Stimulated activated naive B cell treated with anti-CD40 and anti-IgM and Interleukin-4, amounts not matched to agents 10 μg/mL and 1 μg/mL and 100 μg/mL, for 72 hours (primary cell): ENCODE measurements at regions not wholly inside any gene's neighbourhood (a gene's known extent, or its start where the extent isn't known, plus 50 kb on each side); places are given as distances from the start of the nearest gene placed in this dataset.
"Not testable (repeated sequence)": the region's sequence is repeated elsewhere in the genome, so short reads cannot be mapped to it uniquely, and the experiment has no call there.

ENCODE experiments used
- ATAC-seq, 2 donors: fragments of 150-1000 bp; cut with Tn5 transposase; replicated peaks; 2 replicates each; pipeline ENCODE4 v1.10.0; 2021; ENCODE audit warnings: moderate library complexity in 1 of 2
- DNase-seq: peaks from one replicate; pipeline ENCODE4 v3.0.0; 2021
- H3K27ac Mint-ChIP-seq: one replicate; pipeline ENCODE4 v1.8.0; 2022; ENCODE audit warnings: mild to moderate bottlenecking, mixed read lengths
- H3K27me3 Mint-ChIP-seq, 2 donors: one replicate each; pipeline ENCODE4 v1.8.0; 2022; ENCODE audit warnings: mixed read lengths in 2 of 2
- H3K36me3 Mint-ChIP-seq, 2 donors: one replicate each; pipeline ENCODE4 v1.8.0; 2022; ENCODE audit warnings: mixed read lengths in 2 of 2, mild to moderate bottlenecking in 1 of 2
- H3K4me1 Mint-ChIP-seq, 2 donors: one replicate each; pipeline ENCODE4 v1.8.0; 2022; ENCODE audit warnings: mixed read lengths in 2 of 2, mild to moderate bottlenecking in 1 of 2
- H3K4me3 Mint-ChIP-seq, 2 donors: one replicate each; pipeline ENCODE4 v1.8.0; 2022; ENCODE audit warnings: mild to moderate bottlenecking in 2 of 2, mixed read lengths in 2 of 2, moderate library complexity in 1 of 2
- H3K9me3 Mint-ChIP-seq, 2 donors: one replicate each; pipeline ENCODE4 v1.8.0; 2022; ENCODE audit warnings: mixed read lengths in 2 of 2, mild to moderate bottlenecking in 1 of 2

- H3K27ac Mint-ChIP-seq: no peak overlapping the region
- DNase-seq (no peak), ATAC-seq (no peak)
- peaks cover 3 to 4% of the 10 kb centered on the region in 2 donors for H3K9me3 Mint-ChIP-seq
- peaks cover 0 to 1% of the 10 kb centered on the region in 2 donors for H3K36me3 Mint-ChIP-seq
- H3K4me1 Mint-ChIP-seq: peaks cover 0 to 5% of the 10 kb centered on the region in 2 donors
- H3K4me3 Mint-ChIP-seq: no peak overlapping the region
- H3K27me3 Mint-ChIP-seq: no peaks in the 10 kb centered on the region
Observed at GRCh38 chr4:101411926-101412325, 64.6 kb upstream of the PPP3CA start.

DNA sequence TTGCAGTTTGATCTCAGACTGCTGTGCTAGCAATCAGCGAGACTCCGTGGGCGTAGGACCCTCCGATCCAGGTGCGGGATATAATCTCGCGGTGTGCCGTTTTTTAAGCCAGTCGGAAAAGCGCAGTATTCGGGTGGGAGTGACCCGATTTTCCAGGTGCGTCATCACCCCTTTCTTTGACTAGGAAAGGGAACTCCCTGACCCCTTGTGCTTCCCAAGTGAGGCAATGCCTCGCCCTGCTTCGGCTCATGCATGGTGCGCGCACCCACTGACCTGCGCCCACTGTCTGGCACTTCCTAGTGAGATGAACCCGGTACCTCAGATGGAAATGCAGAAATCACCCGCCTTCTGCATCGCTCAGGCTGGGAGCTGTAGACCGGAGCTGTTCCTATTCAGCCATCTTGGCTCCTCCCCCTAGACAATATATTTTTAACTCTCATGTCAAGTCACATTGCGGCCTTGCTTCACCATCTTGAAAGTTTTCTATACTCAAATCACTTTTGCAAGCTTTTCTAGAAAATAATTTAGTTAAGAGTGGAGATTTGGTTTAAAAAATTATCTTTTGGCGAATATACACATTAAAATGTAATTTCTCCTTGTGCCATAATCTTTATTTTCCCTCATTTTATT, 64.1 kb upstream of the PPP3CA start:
- not testable (repeated sequence) for H3K4me1 Mint-ChIP-seq, ATAC-seq, H3K9me3 Mint-ChIP-seq, H3K27ac Mint-ChIP-seq, DNase-seq, H3K36me3 Mint-ChIP-seq, H3K27me3 Mint-ChIP-seq, H3K4me3 Mint-ChIP-seq

GRCh38 chr4:101400096-101400495, 52.8 kb upstream of the PPP3CA start:
- no peaks in the 10 kb centered on the region for H3K9me3 Mint-ChIP-seq
- H3K4me3 Mint-ChIP-seq: no peak overlapping the region
- peak; percentile 54 to 69 for ATAC-seq
- no peak for DNase-seq
- no peak overlapping the region for H3K27ac Mint-ChIP-seq
- H3K36me3 Mint-ChIP-seq: no peaks in the 10 kb centered on the region
- peaks cover 2 to 5% of the 10 kb centered on the region in 2 donors for H3K4me1 Mint-ChIP-seq
- H3K27me3 Mint-ChIP-seq: no peaks in the 10 kb centered on the region

GRCh38 chr4:101398807-101399206, 51.5 kb upstream of the PPP3CA start:
- Mint-ChIP-seq H3K36me3 (no peaks in the 10 kb centered on the region), H3K9me3 (no peaks in the 10 kb centered on the region), H3K27ac (no peak overlapping the region), H3K4me1 (peaks cover 2 to 5% of the 10 kb centered on the region in 2 donors), H3K27me3 (no peaks in the 10 kb centered on the region), H3K4me3 (no peak overlapping the region)
- no peak for ATAC-seq
- no peak for DNase-seq
